Vagina (tissue), 2 donors: ENCODE measurements at regions not wholly inside any gene's neighbourhood (a gene's known extent, or its start where the extent isn't known, plus 50 kb on each side); places are given as distances from the start of the nearest gene placed in this dataset.

Experiments
- CTCF ChIP-seq, 3 experiments: fragments of 450-650 bp in 2 of 3; fragments of 200-600 bp in 1 of 3; sonication (generic) in 1 of 3; IDR thresholded peaks; one replicate each; pipeline ENCODE4 v1.5.1; 2017 to 2019; ENCODE audit warnings: antibody characterized with exemption in 3 of 3, mild to moderate bottlenecking in 2 of 3, moderate library complexity in 2 of 3
- POLR2AphosphoS5 ChIP-seq, 2 donors: sonication (generic); formaldehyde crosslinking; IDR thresholded peaks; one replicate each; pipeline ENCODE4 v1.9.0; 2017; ENCODE audit warnings: antibody characterized with exemption in 2 of 2, mild to moderate bottlenecking in 2 of 2, low read depth in 1 of 2; ENCODE audit not compliant: insufficient read depth in 1 of 2

- TF ChIP-seq CTCF (IDR thresholded peaks at IDR 0.05) (no peak), POLR2AphosphoS5 (IDR thresholded peaks at IDR 0.05; ENCODE audit: insufficient read depth in 1 of 2, low read depth in 1 of 2) (no peak)
These were observed 92.6 kb upstream of the TSC22D1 start for GRCh38 chr13:44668688-44669087.
